Type B pancreatic cell (in vitro differentiated cells): ENCODE measurements at regions not wholly inside any gene's neighbourhood (a gene's known extent, or its start where the extent isn't known, plus 50 kb on each side); places are given as distances from the start of the nearest gene placed in this dataset.

ENCODE experiments used
- DNase-seq: peaks from one replicate; pipeline ENCODE4 v3.0.0; 2021; ENCODE audit warnings: mixed read lengths; ENCODE audit not compliant: unreplicated experiment; ENCODE audit errors: extremely low spot score
- H3K27ac Mint-ChIP-seq: 2 replicates; pipeline ENCODE4 v1.8.0; 2021; ENCODE audit warnings: mild to moderate bottlenecking, mixed read lengths
- H3K27me3 Mint-ChIP-seq: 2 replicates; pipeline ENCODE4 v1.8.0; 2021; ENCODE audit warnings: mixed read lengths
- H3K36me3 Mint-ChIP-seq: 2 replicates; pipeline ENCODE4 v1.8.0; 2021; ENCODE audit warnings: mixed read lengths
- H3K4me1 Mint-ChIP-seq: one replicate; pipeline ENCODE4 v1.8.0; 2021; ENCODE audit warnings: mixed read lengths; ENCODE audit not compliant: unreplicated experiment
- H3K4me3 Mint-ChIP-seq: 2 replicates; pipeline ENCODE4 v1.8.0; 2021; ENCODE audit warnings: mild to moderate bottlenecking, mixed read lengths
- H3K9me3 Mint-ChIP-seq: 2 replicates; pipeline ENCODE4 v1.8.0; 2021; ENCODE audit warnings: mixed read lengths
- CTCF ChIP-seq: fragments of 200-600 bp; sonication (generic); conservative IDR thresholded peaks from 2 replicates; pipeline ENCODE4 v1.5.0; 2021; ENCODE audit warnings: antibody characterized with exemption, mild to moderate bottlenecking

- H3K27ac Mint-ChIP-seq = no peak overlapping the region
- H3K36me3 Mint-ChIP-seq = no peaks in the 10 kb centered on the region
- H3K27me3 Mint-ChIP-seq = peaks cover 7% of the 10 kb centered on the region
- TF ChIP-seq CTCF = no peak
- no peaks in the 10 kb centered on the region for H3K9me3 Mint-ChIP-seq
- H3K4me1 Mint-ChIP-seq = no peaks in the 10 kb centered on the region
- no peak overlapping the region for H3K4me3 Mint-ChIP-seq
- DNase-seq = no peak
Observed at GRCh38 chr4:80127870-80128419, 54.9 kb upstream of the ANTXR2 start.

GRCh38 chr4:80126435-80126834 lies 53.4 kb upstream of the ANTXR2 start:
- Mint-ChIP-seq H3K36me3 (no peaks in the 10 kb centered on the region), H3K4me3 (no peak overlapping the region), H3K4me1 (no peaks in the 10 kb centered on the region), H3K9me3 (no peaks in the 10 kb centered on the region), H3K27me3 (peaks cover 4% of the 10 kb centered on the region), H3K27ac (no peak overlapping the region)
- DNase-seq = no peak
- TF ChIP-seq CTCF = no peak

- Mint-ChIP-seq H3K36me3 (no peaks in the 10 kb centered on the region), H3K9me3 (no peaks in the 10 kb centered on the region), H3K4me3 (no peak overlapping the region), H3K27ac (no peak overlapping the region), H3K4me1 (no peaks in the 10 kb centered on the region), H3K27me3 (peaks cover 4% of the 10 kb centered on the region)
- TF ChIP-seq CTCF = peak; percentile 56
- no peak for DNase-seq
Observed at GRCh38 chr4:80125252-80126177, 52.5 kb upstream of the ANTXR2 start.

- no peaks in the 10 kb centered on the region for H3K9me3 Mint-ChIP-seq
- H3K36me3 Mint-ChIP-seq = no peaks in the 10 kb centered on the region
- no peak overlapping the region for H3K4me3 Mint-ChIP-seq
- TF ChIP-seq CTCF = no peak
- peaks cover 7% of the 10 kb centered on the region for H3K27me3 Mint-ChIP-seq
- H3K4me1 Mint-ChIP-seq = no peaks in the 10 kb centered on the region
- H3K27ac Mint-ChIP-seq = no peak overlapping the region
- DNase-seq = no peak
Observed at GRCh38 chr4:80124246-80125211, 51.5 kb upstream of the ANTXR2 start.
